Erythroblast (primary cell): ENCODE measurements at regions not wholly inside any gene's neighbourhood (a gene's known extent, or its start where the extent isn't known, plus 50 kb on each side); places are given as distances from the start of the nearest gene placed in this dataset.

Source experiments
- GATA1 ChIP-seq: IDR thresholded peaks from 2 replicates; pipeline ENCODE4 v1.6.1; 2011; ENCODE audit warnings: low read depth, mild to moderate bottlenecking, control low read depth, low read length, moderate library complexity
- POLR2A ChIP-seq: IDR thresholded peaks from 2 replicates; pipeline ENCODE4 v1.6.1; 2011; ENCODE audit warnings: mild to moderate bottlenecking, low read length

DNA sequence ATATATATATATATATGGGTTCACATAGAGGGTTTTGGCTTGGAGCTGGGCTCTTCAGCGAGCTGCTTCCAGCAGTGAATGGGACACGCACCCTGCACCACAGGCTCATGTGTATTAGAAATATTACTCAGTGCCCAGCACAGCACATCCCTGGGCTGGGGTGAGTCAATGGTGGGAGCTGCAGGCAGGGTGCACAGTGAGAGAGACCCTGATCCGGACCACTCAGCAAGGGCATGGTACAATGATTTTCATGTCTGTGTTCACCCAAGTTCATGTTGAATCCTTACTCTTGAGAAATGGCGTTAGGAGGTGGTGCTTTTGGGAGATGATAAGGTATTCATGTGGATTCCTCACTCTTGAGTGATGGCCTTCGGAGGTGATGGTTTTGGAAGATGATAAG is 194.7 kb downstream of the ASMT start:
- TF ChIP-seq POLR2A (no peak), GATA1 (no peak)
